Stomach smooth muscle (tissue), 2 donors: ENCODE measurements at regions not wholly inside any gene's neighbourhood (a gene's known extent, or its start where the extent isn't known, plus 50 kb on each side); places are given as distances from the start of the nearest gene placed in this dataset.

Source experiments
- H3K27ac ChIP-seq: one replicate; pipeline ENCODE4 v1.7.0; 2013; ENCODE audit warnings: mild to moderate bottlenecking, low read length, inconsistent platforms
- H3K27me3 ChIP-seq, 2 donors: one replicate each; pipeline ENCODE4 v1.7.0; 2013; ENCODE audit warnings: low read length in 2 of 2; ENCODE audit not compliant: insufficient read depth in 2 of 2, control insufficient read depth in 1 of 2
- H3K36me3 ChIP-seq, 2 donors: one replicate each; pipeline ENCODE4 v1.7.0; 2013; ENCODE audit warnings: low read length in 2 of 2; ENCODE audit not compliant: control insufficient read depth in 2 of 2, insufficient read depth in 2 of 2
- H3K4me1 ChIP-seq: one replicate; pipeline ENCODE4 v1.7.0; 2013; ENCODE audit warnings: low read length; ENCODE audit not compliant: control insufficient read depth, insufficient read depth
- H3K4me3 ChIP-seq, 2 donors: one replicate each; pipeline ENCODE4 v1.7.0; 2013; ENCODE audit warnings: low read length in 2 of 2
- H3K9ac ChIP-seq, 2 donors: one replicate each; pipeline ENCODE4 v1.7.0; 2013; ENCODE audit warnings: low read length in 2 of 2, mild to moderate bottlenecking in 1 of 2
- H3K9me3 ChIP-seq, 2 donors: one replicate each; pipeline ENCODE4 v1.7.0; 2013; ENCODE audit warnings: low read length in 2 of 2; ENCODE audit not compliant: control insufficient read depth in 2 of 2
- donor health status: healthy.
- donor health status: Pancreatic carcinoma.

DNA sequence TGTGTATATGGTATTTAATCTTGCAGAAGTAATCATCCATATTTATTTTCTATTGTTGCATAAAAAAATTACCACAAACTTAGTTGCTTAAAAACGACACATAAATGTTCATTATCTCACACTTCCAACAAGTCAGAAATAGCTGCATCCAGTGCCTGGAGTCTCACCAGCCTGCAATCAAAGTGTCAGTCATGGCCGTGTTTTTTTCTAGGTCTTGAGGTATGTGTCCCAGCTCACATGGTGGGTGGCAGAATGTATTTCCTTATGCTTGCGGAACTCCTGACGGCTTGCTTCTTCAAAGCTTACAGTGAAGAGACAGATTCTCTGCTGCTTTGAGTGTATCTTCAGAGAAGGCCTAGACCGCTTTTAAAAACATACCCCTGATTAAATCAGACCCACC lies 670.2 kb upstream of the LMO3 start:
- Histone ChIP-seq H3K4me1 (no peaks in the 10 kb centered on the region), H3K27ac (no peak overlapping the region)

GRCh38 chr12:17266856-17267255 lies 660.9 kb upstream of the LMO3 start:
- Histone ChIP-seq H3K4me3 (no peak overlapping the region), H3K27ac (no peak overlapping the region), H3K4me1 (no peaks in the 10 kb centered on the region), H3K27me3 (no peaks in the 10 kb centered on the region), H3K9ac (no peak overlapping the region), H3K36me3 (no peaks in the 10 kb centered on the region), H3K9me3 (no peaks in the 10 kb centered on the region)

More for the DNA sequence above, 670.2 kb upstream of the LMO3 start:
- H3K4me3 ChIP-seq = no peak overlapping the region
- no peaks in the 10 kb centered on the region for H3K27me3 ChIP-seq
- H3K9ac ChIP-seq = no peak overlapping the region
- no peaks in the 10 kb centered on the region for H3K9me3 ChIP-seq
- no peaks in the 10 kb centered on the region for H3K36me3 ChIP-seq

- H3K36me3 ChIP-seq = no peaks in the 10 kb centered on the region
- H3K27ac ChIP-seq = no peak overlapping the region
- H3K4me1 ChIP-seq = no peaks in the 10 kb centered on the region
- no peak overlapping the region for H3K4me3 ChIP-seq
- H3K9ac ChIP-seq = no peak overlapping the region
- no peaks in the 10 kb centered on the region for H3K9me3 ChIP-seq
- no peaks in the 10 kb centered on the region for H3K27me3 ChIP-seq
Measured at GRCh38 chr12:17264603-17265002, 658.6 kb upstream of the LMO3 start.

- Histone ChIP-seq H3K27ac (no peak overlapping the region), H3K36me3 (no peaks in the 10 kb centered on the region), H3K27me3 (no peaks in the 10 kb centered on the region), H3K4me3 (no peak overlapping the region), H3K4me1 (no peaks in the 10 kb centered on the region), H3K9ac (no peak overlapping the region), H3K9me3 (no peaks in the 10 kb centered on the region)
Measured at GRCh38 chr12:17239874-17240273, 633.9 kb upstream of the LMO3 start.

DNA sequence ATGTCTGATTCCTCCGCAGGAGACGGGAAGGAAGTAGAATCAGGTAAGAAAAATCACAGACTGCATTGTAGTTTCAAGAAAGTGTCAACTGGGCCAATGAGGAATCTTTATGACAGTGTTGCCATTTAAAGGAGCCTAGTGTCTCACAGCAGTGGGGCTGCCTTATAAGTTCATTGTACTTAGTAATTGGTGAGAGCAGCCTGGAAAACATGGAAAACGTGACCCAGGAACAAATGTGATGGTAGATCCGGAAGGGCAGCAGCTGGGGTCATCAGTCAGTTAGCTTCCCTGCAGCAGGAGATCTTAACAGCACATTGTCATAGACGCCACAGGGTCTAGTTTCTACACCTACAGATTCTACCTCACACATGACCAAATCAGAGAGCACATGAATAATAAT lies 630.0 kb upstream of the LMO3 start:
- Histone ChIP-seq H3K4me1 (no peaks in the 10 kb centered on the region), H3K27me3 (no peaks in the 10 kb centered on the region), H3K9ac (no peak overlapping the region), H3K27ac (no peak overlapping the region), H3K36me3 (no peaks in the 10 kb centered on the region), H3K9me3 (no peaks in the 10 kb centered on the region), H3K4me3 (no peak overlapping the region)

DNA sequence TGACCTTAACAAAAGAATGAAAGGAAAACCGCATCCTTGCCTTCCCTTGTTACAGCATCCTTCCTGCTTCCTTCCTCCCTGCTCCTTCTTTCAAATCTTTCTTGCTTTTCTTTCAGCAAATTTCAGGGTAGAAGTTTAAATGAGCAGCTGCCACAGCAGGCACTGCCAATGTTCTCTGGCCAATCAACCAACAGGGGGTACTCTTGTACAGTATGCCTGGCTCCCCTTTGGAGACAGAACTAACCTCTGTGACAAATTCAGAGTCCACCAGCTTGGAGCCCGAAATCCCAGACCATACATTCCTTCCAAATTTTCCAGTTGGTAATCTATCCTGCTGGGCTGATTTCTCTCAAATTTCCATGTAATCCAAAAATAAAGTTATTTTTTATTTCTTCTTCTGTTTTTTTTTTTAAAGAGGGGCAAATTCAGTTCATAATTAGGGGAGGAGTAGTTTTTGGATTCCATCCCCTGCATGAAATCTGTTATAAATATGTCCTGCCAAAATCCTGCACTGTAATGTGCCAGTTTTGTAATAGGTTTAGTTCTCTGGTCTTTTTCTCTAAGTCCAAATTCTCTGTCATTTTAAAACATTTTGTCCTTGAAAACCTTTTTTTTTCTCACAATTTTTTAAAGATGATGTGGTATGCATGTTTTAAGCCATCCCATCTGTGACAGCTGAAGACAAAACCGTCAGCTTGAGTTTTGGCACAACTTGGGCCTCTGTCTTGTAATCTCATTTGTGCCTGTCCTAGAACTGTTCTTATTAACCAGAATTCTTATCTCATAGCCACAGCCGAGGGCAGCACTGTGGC lies 610.0 kb upstream of the LMO3 start:
- no peak overlapping the region for H3K27ac ChIP-seq
- no peaks in the 10 kb centered on the region for H3K36me3 ChIP-seq
- no peaks in the 10 kb centered on the region for H3K4me1 ChIP-seq
- no peaks in the 10 kb centered on the region for H3K9me3 ChIP-seq
- no peak overlapping the region for H3K9ac ChIP-seq
- H3K4me3 ChIP-seq = no peak overlapping the region
- no peaks in the 10 kb centered on the region for H3K27me3 ChIP-seq

- no peak overlapping the region for H3K27ac ChIP-seq
- H3K36me3 ChIP-seq = no peaks in the 10 kb centered on the region
- H3K4me3 ChIP-seq = no peak overlapping the region
- no peaks in the 10 kb centered on the region for H3K4me1 ChIP-seq
- no peak overlapping the region for H3K9ac ChIP-seq
- no peaks in the 10 kb centered on the region for H3K9me3 ChIP-seq
- H3K27me3 ChIP-seq = no peaks in the 10 kb centered on the region
Measured at GRCh38 chr12:17214929-17215328, 609.0 kb upstream of the LMO3 start.

DNA sequence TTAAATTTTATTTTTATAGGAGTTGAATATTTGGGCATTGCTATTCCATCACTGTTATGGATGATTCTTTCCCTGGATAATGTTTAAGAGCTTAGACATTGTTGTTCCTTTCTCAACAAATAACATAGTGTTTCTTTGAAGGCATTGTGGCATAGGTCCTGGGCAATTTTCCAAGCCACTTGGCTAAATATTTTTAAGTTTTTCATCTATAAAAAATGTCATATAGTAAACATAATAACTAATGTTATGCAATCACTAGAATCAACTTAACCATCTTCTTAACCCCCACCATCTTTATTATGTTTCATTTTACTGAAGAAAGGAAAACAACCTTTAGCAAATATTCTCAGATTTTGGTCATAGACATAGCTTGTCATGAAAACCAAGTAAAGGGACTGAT lies 600.6 kb upstream of the LMO3 start:
- Histone ChIP-seq H3K4me1 (no peaks in the 10 kb centered on the region), H3K27me3 (no peaks in the 10 kb centered on the region), H3K4me3 (no peak overlapping the region), H3K27ac (no peak overlapping the region), H3K36me3 (no peaks in the 10 kb centered on the region), H3K9me3 (peaks cover 0 to 5% of the 10 kb centered on the region in 2 donors), H3K9ac (no peak overlapping the region)

DNA sequence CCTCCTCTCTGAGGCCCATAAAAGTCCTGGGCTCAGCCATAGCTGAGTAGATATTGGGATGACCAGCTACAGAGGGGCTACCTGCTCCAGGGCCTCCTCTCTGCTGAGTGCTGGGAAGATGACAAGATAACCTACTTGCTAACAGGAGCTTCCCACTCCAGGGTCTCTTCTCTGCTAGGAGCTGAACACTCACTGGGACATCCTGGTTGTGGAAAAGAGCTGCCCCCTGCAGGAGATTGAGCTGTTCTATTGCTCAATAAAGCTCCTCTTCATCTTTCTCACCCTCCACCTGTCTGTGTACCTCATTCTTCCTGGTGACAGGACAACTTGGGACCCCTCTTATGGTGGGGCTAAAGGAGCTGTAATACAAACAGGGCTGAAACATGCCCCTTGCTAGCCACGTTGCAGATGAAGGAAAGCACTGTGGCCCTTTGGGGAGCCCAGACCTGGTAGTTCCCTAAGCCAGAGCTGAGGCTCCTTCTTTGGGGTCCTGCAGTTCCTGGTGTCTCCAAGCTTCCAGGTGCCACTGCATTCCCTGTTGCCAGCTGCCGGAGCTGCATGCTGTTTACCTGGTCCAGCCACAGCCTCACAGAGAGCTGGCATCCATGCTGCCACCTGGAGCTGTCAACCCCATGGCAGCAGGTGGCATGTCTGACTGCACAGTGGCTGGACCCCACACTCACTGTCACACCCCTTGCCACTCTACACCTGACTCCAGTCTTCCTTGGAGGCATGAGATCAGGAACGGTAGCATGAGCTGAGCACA lies 598.5 kb upstream of the LMO3 start:
- H3K4me1 ChIP-seq = no peaks in the 10 kb centered on the region
- H3K27ac ChIP-seq = no peak overlapping the region
- H3K9ac ChIP-seq = no peak overlapping the region
- no peak overlapping the region for H3K4me3 ChIP-seq
- H3K27me3 ChIP-seq = no peaks in the 10 kb centered on the region
- H3K36me3 ChIP-seq = no peaks in the 10 kb centered on the region
- peaks cover 0 to 5% of the 10 kb centered on the region in 2 donors for H3K9me3 ChIP-seq

GRCh38 chr12:17203497-17203896 lies 597.5 kb upstream of the LMO3 start:
- no peak overlapping the region for H3K27ac ChIP-seq
- no peak overlapping the region for H3K4me3 ChIP-seq
- no peaks in the 10 kb centered on the region for H3K36me3 ChIP-seq
- H3K4me1 ChIP-seq = no peaks in the 10 kb centered on the region
- no peaks in the 10 kb centered on the region for H3K27me3 ChIP-seq
- no peak overlapping the region for H3K9ac ChIP-seq
- peaks cover 0 to 5% of the 10 kb centered on the region in 2 donors for H3K9me3 ChIP-seq

DNA sequence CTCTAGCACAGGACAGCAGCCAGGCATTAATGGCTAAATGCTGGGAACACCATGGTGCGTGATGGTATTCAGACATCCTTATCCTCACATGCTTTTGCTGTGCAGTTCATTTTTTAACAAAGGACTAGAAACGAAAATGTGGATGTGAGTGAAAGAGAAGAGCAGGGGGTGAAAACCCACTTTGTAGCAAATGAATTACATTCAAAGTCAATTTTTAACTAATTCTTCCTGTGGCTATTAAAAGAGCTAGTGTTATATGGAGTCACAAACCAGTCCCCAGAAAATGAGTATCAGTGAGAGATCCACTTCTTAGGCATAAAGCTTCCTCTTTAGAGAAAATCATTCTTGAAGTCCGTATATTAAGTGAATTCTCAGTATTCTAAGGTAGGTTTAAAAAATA lies 592.0 kb upstream of the LMO3 start:
- no peak overlapping the region for H3K4me3 ChIP-seq
- H3K36me3 ChIP-seq = no peaks in the 10 kb centered on the region
- H3K27me3 ChIP-seq = no peaks in the 10 kb centered on the region
- H3K9me3 ChIP-seq = no peaks in the 10 kb centered on the region
- no peak overlapping the region for H3K9ac ChIP-seq
- H3K27ac ChIP-seq = no peak overlapping the region
- no peaks in the 10 kb centered on the region for H3K4me1 ChIP-seq
